PFSK-1 (cell line): ENCODE measurements at regions not wholly inside any gene's neighbourhood (a gene's known extent, or its start where the extent isn't known, plus 50 kb on each side); places are given as distances from the start of the nearest gene placed in this dataset.

Experiments used
- FOXP2 ChIP-seq: optimal IDR thresholded peaks from 2 replicates; pipeline ENCODE3; 2011; ENCODE audit warnings: borderline replicate concordance, control low read depth, inconsistent platforms; ENCODE audit not compliant: insufficient read depth; ENCODE audit errors: extremely low read length, extremely low read depth
- POLR2AphosphoS5 ChIP-seq: IDR thresholded peaks from 2 replicates; pipeline ENCODE4 v1.6.1; 2012; ENCODE audit warnings: low read depth, mild to moderate bottlenecking, control low read depth, low read length, moderate library complexity
- SIN3A ChIP-seq: IDR thresholded peaks from 2 replicates; pipeline ENCODE4 v1.6.1; 2012; ENCODE audit warnings: mild to moderate bottlenecking, low read length, moderate library complexity, borderline replicate concordance; ENCODE audit not compliant: insufficient read depth
- TAF1 ChIP-seq: IDR thresholded peaks from 2 replicates; pipeline ENCODE4 v1.6.1; 2012; ENCODE audit warnings: low read length, control low read depth, borderline replicate concordance; ENCODE audit not compliant: insufficient read depth
- TF ChIP-seq, protein P1 (sequence below), 2 experiments: IDR thresholded peaks; 2 replicates each; pipeline versions ENCODE4 v1.6.1 to v1.8.0; 2011 to 2012; ENCODE audit warnings: low read depth in 2 of 2, low read length in 2 of 2, control low read depth in 1 of 2, inconsistent platforms in 1 of 2, mild to moderate bottlenecking in 1 of 2, moderate library complexity in 1 of 2; ENCODE audit not compliant: insufficient read depth in 1 of 2

DNA sequence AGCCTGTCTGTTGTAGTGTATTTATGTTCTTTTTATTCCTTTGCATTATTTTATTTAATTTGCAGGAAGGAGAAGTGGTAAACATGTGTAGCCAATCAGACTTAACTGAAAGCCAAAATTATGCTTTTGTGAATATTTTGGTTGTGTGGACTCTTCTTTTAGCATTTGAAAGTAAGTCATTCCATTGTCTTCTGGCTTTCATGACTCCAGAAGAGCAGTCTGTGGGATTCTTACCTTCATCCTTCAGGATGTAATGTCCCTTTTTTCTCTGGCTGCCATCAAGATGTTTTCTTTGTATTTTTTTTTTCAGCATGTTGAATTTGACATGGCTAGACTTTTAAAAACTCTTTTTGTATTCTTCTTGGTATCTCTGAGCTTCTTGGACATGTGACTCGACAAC, 895.2 kb upstream of the ZEB2 start:
- no peak for TF ChIP-seq TAF1
- TF ChIP-seq FOXP2 = no peak
- TF ChIP-seq, protein P1, sequence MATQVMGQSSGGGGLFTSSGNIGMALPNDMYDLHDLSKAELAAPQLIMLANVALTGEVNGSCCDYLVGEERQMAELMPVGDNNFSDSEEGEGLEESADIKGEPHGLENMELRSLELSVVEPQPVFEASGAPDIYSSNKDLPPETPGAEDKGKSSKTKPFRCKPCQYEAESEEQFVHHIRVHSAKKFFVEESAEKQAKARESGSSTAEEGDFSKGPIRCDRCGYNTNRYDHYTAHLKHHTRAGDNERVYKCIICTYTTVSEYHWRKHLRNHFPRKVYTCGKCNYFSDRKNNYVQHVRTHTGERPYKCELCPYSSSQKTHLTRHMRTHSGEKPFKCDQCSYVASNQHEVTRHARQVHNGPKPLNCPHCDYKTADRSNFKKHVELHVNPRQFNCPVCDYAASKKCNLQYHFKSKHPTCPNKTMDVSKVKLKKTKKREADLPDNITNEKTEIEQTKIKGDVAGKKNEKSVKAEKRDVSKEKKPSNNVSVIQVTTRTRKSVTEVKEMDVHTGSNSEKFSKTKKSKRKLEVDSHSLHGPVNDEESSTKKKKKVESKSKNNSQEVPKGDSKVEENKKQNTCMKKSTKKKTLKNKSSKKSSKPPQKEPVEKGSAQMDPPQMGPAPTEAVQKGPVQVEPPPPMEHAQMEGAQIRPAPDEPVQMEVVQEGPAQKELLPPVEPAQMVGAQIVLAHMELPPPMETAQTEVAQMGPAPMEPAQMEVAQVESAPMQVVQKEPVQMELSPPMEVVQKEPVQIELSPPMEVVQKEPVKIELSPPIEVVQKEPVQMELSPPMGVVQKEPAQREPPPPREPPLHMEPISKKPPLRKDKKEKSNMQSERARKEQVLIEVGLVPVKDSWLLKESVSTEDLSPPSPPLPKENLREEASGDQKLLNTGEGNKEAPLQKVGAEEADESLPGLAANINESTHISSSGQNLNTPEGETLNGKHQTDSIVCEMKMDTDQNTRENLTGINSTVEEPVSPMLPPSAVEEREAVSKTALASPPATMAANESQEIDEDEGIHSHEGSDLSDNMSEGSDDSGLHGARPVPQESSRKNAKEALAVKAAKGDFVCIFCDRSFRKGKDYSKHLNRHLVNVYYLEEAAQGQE (IDR thresholded peaks at IDR 0.05; ENCODE audit: insufficient read depth in 1 of 2, low read depth in 2 of 2, low read length in 2 of 2) = no peak
- no peak for TF ChIP-seq POLR2AphosphoS5
- no peak for TF ChIP-seq SIN3A

DNA sequence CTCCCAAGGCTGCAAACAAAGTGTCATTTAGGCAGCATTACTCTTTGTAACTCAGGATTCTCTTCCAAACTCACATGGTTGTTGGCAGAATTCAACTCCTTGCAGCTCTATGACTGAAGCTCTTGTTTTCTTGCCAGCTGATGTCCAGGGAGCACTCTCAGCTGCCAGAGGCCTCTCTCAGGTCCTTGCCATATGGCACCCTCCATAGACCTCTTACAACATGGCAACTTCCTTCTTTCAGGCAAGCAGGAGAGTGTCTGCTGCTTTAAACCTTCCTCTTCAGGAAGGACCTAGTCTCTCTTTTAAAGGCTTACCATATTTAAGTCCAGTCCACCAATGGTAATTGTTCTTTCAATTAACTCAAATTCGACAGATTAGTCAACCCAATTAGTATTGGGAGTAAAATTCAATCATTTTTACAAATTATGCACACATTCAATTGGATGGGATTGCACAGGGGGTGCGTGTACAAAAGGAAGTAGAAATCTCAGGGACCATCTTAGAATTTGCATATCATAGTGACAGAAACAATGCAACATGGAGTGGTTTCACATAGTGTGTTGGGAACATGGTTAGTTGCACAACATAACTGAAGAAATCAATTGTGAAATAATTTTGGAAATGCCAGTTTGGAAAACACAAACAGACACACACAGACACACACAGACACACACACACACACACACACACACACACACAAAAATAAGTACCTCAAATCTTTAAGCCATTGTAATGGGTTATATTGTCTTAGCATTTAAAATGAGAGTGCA, 893.5 kb upstream of the ZEB2 start:
- TF ChIP-seq TAF1 (no peak), POLR2AphosphoS5 (no peak)
- TF ChIP-seq, protein P1 (IDR thresholded peaks at IDR 0.05; ENCODE audit: insufficient read depth in 1 of 2, low read depth in 2 of 2, low read length in 2 of 2) = no peak

DNA sequence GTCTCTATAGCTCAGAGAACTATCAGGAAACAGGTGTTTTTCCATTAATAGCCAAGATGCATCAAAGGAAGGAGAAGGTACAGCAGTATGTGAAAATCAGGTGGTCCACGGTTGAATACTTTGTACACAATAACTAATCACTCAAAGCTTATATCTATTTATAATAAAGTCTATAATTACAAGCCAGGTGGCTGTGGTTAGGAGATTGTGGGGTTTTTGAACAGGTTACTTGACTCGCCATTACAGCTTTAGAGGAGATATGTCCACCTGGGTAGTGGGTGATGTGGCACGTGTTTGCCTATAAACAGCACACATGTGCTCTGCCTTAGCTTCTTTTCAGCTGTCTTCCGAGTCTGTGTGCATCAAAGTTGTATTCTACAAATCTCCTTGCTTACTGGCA, 892.2 kb upstream of the ZEB2 start:
- TF ChIP-seq SIN3A (no peak), FOXP2 (no peak), TAF1 (no peak), POLR2AphosphoS5 (no peak)
- TF ChIP-seq, protein P1 (IDR thresholded peaks at IDR 0.05; ENCODE audit: insufficient read depth in 1 of 2, low read depth in 2 of 2, low read length in 2 of 2) = no peak

DNA sequence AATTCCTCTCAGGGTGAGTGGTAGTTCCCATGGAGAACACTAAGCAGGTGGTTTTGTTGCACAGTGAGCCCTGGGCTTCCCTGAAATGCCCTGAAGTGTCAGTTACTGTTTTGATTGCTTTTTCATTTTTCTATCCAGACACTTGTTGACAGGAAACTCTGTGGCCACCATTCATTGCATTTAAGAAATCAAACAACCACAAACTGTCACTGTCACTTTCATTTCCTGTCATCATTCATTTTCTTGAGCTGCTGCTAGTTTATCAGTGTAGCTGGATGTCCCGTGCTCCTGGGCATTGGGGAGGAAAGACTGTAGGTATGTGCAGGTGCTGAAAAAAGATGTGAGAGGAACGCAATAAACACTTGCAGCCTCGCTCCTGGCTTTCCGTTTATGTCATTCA, 891.6 kb upstream of the ZEB2 start:
- no peak for TF ChIP-seq TAF1
- no peak for TF ChIP-seq POLR2AphosphoS5
- TF ChIP-seq, protein P1 (IDR thresholded peaks at IDR 0.05; ENCODE audit: insufficient read depth in 1 of 2, low read depth in 2 of 2, low read length in 2 of 2) = no peak
- TF ChIP-seq SIN3A = no peak
- TF ChIP-seq FOXP2 = no peak

DNA sequence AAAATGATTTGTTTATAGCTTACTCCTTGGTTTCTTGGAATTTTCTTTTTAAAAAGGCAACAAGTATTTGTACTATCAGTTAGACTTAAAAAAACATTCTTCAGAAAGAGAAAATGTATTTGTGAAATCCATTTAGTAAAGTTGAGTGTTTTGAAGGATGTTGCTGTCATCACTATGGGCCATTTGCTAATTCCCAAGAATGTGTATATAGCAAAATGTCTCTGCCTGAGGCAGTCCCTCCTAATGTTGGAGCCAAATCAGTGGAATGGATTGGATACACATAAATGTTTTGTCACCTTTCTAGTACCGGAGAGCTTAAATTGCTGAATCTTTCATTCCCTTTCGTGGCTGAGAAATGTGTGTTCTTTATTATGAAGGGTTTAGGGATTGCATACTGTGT, 890.2 kb upstream of the ZEB2 start:
- TF ChIP-seq, protein P1 (IDR thresholded peaks at IDR 0.05; ENCODE audit: insufficient read depth in 1 of 2, low read depth in 2 of 2, low read length in 2 of 2) = no peak
- no peak for TF ChIP-seq TAF1
- TF ChIP-seq SIN3A = no peak
- no peak for TF ChIP-seq FOXP2
- TF ChIP-seq POLR2AphosphoS5 = no peak
